Gastrocnemius medialis (tissue), 4 donors: ENCODE measurements at regions not wholly inside any gene's neighbourhood (a gene's known extent, or its start where the extent isn't known, plus 50 kb on each side); places are given as distances from the start of the nearest gene placed in this dataset.
"Not testable (repeated sequence)": the region's sequence is repeated elsewhere in the genome, so short reads cannot be mapped to it uniquely, and the experiment has no call there.

Source experiments
- ATAC-seq, 2 donors: fragments of 150-250 bp; one replicate each; pipeline ENCODE4 v1.9.1; 2016
- DNase-seq, 2 donors: peaks; one replicate each; pipeline ENCODE4 v3.0.0-alpha.2; 2019
- H3K27ac ChIP-seq, 4 donors: fragments of 200-600 bp; sonication (generic); 1 replicate in 1 of 4; 2 replicates in 3 of 4; pipeline ENCODE4 v1.5.1; 2016 to 2018; ENCODE audit warnings: mild to moderate bottlenecking in 2 of 4, moderate library complexity in 1 of 4
- H3K27me3 ChIP-seq, 3 donors: fragments of 200-600 bp; sonication (generic) in 2 of 3; 1 replicate in 1 of 3; 2 replicates in 2 of 3; pipeline versions ENCODE4 v1.5.1 to v1.6.0; 2016 to 2019; ENCODE audit warnings: mild to moderate bottlenecking in 1 of 3, moderate library complexity in 1 of 3
- H3K36me3 ChIP-seq, 2 donors: fragments of 200-600 bp; sonication (generic) in 1 of 2; one replicate each; pipeline ENCODE4 v1.5.1; 2017 to 2018
- H3K4me1 ChIP-seq, 2 donors: fragments of 200-600 bp; sonication (generic) in 1 of 2; one replicate each; pipeline ENCODE4 v1.5.1; 2016 to 2017; ENCODE audit warnings: mild to moderate bottlenecking in 2 of 2
- H3K4me3 ChIP-seq, 4 donors: fragments of 200-600 bp; sonication (generic) in 3 of 4; 1 replicate in 1 of 4; 2 replicates in 3 of 4; pipeline ENCODE4 v1.5.1; 2016 to 2019; ENCODE audit warnings: mild to moderate bottlenecking in 2 of 4
- H3K9me3 ChIP-seq, 3 donors: fragments of 200-600 bp; sonication (generic) in 2 of 3; 1 replicate in 1 of 3; 2 replicates in 2 of 3; pipeline ENCODE4 v1.5.1; 2016 to 2019
- POLR2A ChIP-seq, 2 donors: fragments of 450-650 bp; IDR thresholded peaks; one replicate each; pipeline ENCODE4 v1.6.1; 2017; ENCODE audit warnings: antibody characterized with exemption in 2 of 2, mild to moderate bottlenecking in 2 of 2, moderate library complexity in 2 of 2
- in situ Hi-C, 4 donors: fragments of 200-750 bp; cut with MboI; loops; one replicate each; pipeline versions ENCODE4 v1.15.0 to v1.8.0; 2017; ENCODE audit warnings: low sequenced_read_pairs in 4 of 4
- intact Hi-C: fragments of 100-400 bp; cut with DNase I; formaldehyde crosslinking; loops from one replicate; pipeline ENCODE4 v1.15.1; 2023; ENCODE audit warnings: low total_unique reads
- TF ChIP-seq, protein P1 (sequence below), 5 experiments: fragments of 450-650 bp in 3 of 5; fragments of 200-600 bp in 2 of 5; sonication (generic) in 2 of 5; IDR thresholded peaks in 4 of 5; conservative IDR thresholded peaks in 1 of 5; 1 replicate in 4 of 5; 2 replicates in 1 of 5; pipeline ENCODE4 v1.5.1; 2016 to 2019; ENCODE audit warnings: antibody characterized with exemption in 5 of 5, mild to moderate bottlenecking in 3 of 5, moderate library complexity in 3 of 5

DNA sequence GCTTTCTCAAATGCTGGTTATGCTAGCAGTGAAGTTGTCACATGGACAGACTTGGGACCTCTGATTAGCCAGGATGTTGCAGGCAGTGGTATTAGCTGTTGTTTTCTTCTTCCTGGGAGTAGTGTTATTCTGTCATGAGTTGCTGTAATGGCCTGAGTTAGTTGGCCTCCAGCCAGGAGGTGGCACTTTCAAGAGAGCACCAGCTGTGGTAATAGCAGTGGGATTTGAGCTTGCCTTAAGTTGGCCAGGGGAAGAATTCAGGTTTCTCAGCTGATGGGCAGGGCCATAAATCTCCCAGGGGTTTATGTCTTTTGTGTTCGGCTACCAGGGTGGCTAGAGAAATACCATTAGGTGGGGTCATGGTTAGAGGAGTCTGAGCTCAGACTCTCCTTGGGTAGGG lies 132.6 kb downstream of the GLUD2 start:
- H3K36me3 ChIP-seq = no peaks in the 10 kb centered on the region
- no peaks in the 10 kb centered on the region for H3K27me3 ChIP-seq
- DNase-seq (no peak), ATAC-seq (no peak)
- no peak for TF ChIP-seq POLR2A (IDR thresholded peaks at IDR 0.05)
- TF ChIP-seq, protein P1, sequence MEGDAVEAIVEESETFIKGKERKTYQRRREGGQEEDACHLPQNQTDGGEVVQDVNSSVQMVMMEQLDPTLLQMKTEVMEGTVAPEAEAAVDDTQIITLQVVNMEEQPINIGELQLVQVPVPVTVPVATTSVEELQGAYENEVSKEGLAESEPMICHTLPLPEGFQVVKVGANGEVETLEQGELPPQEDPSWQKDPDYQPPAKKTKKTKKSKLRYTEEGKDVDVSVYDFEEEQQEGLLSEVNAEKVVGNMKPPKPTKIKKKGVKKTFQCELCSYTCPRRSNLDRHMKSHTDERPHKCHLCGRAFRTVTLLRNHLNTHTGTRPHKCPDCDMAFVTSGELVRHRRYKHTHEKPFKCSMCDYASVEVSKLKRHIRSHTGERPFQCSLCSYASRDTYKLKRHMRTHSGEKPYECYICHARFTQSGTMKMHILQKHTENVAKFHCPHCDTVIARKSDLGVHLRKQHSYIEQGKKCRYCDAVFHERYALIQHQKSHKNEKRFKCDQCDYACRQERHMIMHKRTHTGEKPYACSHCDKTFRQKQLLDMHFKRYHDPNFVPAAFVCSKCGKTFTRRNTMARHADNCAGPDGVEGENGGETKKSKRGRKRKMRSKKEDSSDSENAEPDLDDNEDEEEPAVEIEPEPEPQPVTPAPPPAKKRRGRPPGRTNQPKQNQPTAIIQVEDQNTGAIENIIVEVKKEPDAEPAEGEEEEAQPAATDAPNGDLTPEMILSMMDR (IDR thresholded peaks at IDR 0.05 in 4 of 5, conservative IDR thresholded peaks at IDR 0.05 in 1 of 5) = no peak
- no peak overlapping the region for H3K27ac ChIP-seq
- intact Hi-C loops (no loop called here), in situ Hi-C loops (no loop called here)
- H3K4me3 ChIP-seq = no peak overlapping the region
- no peaks in the 10 kb centered on the region for H3K4me1 ChIP-seq
- no peaks in the 10 kb centered on the region for H3K9me3 ChIP-seq

DNA sequence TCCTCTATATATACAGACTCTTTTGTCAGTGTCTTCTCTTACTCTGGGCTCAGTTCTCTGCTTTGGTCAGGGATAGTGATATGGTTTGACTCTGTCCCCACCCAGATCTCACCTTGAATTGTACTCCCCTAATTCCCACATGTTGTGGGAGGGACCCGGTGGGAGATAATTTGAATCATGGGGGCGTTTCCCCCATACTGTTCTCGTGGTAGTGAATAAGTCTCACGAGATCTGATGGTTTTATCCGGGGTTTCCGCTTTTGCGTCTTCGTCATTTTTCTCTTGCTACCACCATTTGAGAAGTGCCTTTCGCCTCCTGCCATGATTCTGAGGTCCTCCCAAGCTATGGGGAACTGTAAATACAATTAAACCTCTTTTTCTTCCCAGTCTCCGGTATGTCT lies 144.4 kb downstream of the GLUD2 start:
- intact Hi-C loops = no loop called here
- Histone ChIP-seq H3K27me3 (no peaks in the 10 kb centered on the region), H3K4me3 (no peak overlapping the region), H3K4me1 (no peaks in the 10 kb centered on the region), H3K27ac (no peak overlapping the region), H3K9me3 (no peaks in the 10 kb centered on the region), H3K36me3 (no peaks in the 10 kb centered on the region)
- DNase-seq (no peak), ATAC-seq (no peak)
- in situ Hi-C loops = no loop called here
- TF ChIP-seq POLR2A (IDR thresholded peaks at IDR 0.05) = no peak
- TF ChIP-seq, protein P1 (IDR thresholded peaks at IDR 0.05 in 4 of 5, conservative IDR thresholded peaks at IDR 0.05 in 1 of 5) = no peak

DNA sequence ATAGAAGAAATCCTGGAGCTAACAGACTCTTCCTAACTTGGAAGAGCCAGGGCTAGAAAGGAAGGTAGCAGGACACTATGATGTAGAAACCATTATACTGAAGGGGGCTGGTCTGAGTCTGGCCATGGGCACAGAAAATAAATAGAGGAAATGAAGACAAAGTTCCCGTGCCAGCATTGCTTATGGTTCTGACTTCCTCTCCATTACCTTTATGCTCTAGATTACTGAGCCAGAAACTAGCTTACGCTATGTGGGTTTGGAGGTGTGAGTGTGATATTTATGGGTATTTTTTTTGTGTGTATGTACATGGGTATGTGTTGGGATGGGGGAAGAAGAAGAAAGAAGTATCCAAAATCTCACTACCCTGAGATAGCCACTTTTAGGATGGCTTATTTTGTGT lies 148.3 kb downstream of the GLUD2 start:
- no peak overlapping the region for H3K27ac ChIP-seq
- TF ChIP-seq, protein P1 (IDR thresholded peaks at IDR 0.05 in 4 of 5, conservative IDR thresholded peaks at IDR 0.05 in 1 of 5) = no peak
- TF ChIP-seq POLR2A (IDR thresholded peaks at IDR 0.05) = no peak
- H3K4me3 ChIP-seq = no peak overlapping the region
- no peaks in the 10 kb centered on the region for H3K9me3 ChIP-seq
- intact Hi-C loops = no loop called here
- in situ Hi-C loops = no loop called here
- no peak for DNase-seq
- no peak for ATAC-seq
- no peaks in the 10 kb centered on the region for H3K36me3 ChIP-seq
- H3K4me1 ChIP-seq = no peaks in the 10 kb centered on the region
- no peaks in the 10 kb centered on the region for H3K27me3 ChIP-seq

DNA sequence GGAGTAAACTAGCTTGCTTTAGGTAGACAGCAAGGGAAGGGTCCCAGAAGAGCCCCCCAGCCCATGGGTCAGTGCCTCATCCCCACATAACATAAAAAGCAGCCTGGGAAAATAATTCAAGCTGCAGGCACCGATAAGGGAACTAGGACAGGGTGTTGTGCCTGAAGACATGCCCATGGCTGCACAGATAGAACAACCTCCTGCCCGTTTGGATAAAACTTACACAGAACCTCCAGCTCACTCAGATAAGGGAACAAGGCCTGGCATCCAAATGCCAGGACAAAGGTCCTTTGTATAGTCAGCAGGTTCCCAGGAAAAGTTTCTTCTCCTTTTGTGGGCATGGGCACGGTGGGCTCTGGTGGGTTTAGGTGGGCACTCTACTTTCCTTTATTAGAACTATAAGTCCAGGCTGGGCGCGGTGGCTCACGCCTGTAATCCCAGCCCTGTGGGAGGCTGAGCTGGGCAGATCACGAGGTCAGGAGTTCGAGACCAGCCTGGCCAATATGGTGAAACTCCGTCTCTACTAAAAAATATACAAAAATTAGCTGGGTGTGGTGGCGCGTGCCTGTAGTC lies 149.5 kb downstream of the GLUD2 start:
- H3K27me3 ChIP-seq, H3K4me1 ChIP-seq, H3K4me3 ChIP-seq, H3K27ac ChIP-seq, intact Hi-C loops, H3K9me3 ChIP-seq, H3K36me3 ChIP-seq, ATAC-seq, DNase-seq, in situ Hi-C loops: not testable (repeated sequence)

DNA sequence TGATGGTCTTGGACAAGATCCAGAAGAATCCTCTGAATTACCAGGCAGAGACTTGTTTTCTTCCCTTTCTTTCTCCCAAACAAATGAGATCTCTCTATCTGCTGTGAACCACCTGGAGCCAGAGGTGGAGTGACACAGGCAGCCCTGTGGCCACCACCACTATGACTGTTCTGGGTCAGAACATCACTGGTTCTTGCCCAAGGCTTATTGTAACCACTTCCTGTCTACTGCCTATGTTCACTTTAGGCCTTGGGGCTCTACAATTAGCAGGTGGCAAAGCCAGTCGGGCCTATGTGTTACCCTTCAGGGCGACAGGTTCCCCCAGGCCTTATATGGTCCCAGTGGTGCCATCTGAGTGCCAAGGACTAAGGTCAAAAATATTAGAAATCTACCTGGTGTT lies 161.2 kb downstream of the GLUD2 start:
- no peaks in the 10 kb centered on the region for H3K4me1 ChIP-seq
- intact Hi-C loops = no loop called here
- H3K4me3 ChIP-seq = no peak overlapping the region
- TF ChIP-seq POLR2A (IDR thresholded peaks at IDR 0.05) = no peak
- TF ChIP-seq, protein P1 (IDR thresholded peaks at IDR 0.05 in 4 of 5, conservative IDR thresholded peaks at IDR 0.05 in 1 of 5) = no peak
- H3K9me3 ChIP-seq = no peaks in the 10 kb centered on the region
- in situ Hi-C loops = no loop called here
- DNase-seq = no peak
- no peak for ATAC-seq
- no peaks in the 10 kb centered on the region for H3K36me3 ChIP-seq
- H3K27me3 ChIP-seq = no peaks in the 10 kb centered on the region
- no peak overlapping the region for H3K27ac ChIP-seq
